WTC11 (cell line): ENCODE measurements at regions not wholly inside any gene's neighbourhood (a gene's known extent, or its start where the extent isn't known, plus 50 kb on each side); places are given as distances from the start of the nearest gene placed in this dataset.

Experiments
- CBFB ChIP-seq: sonication (generic); formaldehyde crosslinking; IDR thresholded peaks from 2 replicates; pipeline ENCODE4 v1.8.1; 2022; ENCODE audit warnings: mild to moderate bottlenecking, low read depth, missing genetic modification reagents
- ELF4 ChIP-seq: sonication (generic); formaldehyde crosslinking; IDR thresholded peaks from 2 replicates; pipeline ENCODE4 v1.8.1; 2022; ENCODE audit warnings: low read depth, mild to moderate bottlenecking, moderate library complexity, missing genetic modification reagents
- NR3C1 ChIP-seq: sonication (generic); formaldehyde crosslinking; conservative IDR thresholded peaks from 2 replicates; pipeline ENCODE4 v1.8.1; 2023; ENCODE audit warnings: low read depth, mild to moderate bottlenecking, missing genetic modification reagents
- TCF7 ChIP-seq: sonication (generic); formaldehyde crosslinking; IDR thresholded peaks from 2 replicates; pipeline ENCODE4 v1.8.0; 2022; ENCODE audit warnings: mild to moderate bottlenecking, low read depth, missing genetic modification reagents, moderate library complexity
- TEAD1 ChIP-seq: sonication (generic); formaldehyde crosslinking; IDR thresholded peaks from 2 replicates; pipeline ENCODE4 v1.8.0; 2022; ENCODE audit warnings: mild to moderate bottlenecking, missing genetic modification reagents
- TEAD4 ChIP-seq: sonication (generic); formaldehyde crosslinking; IDR thresholded peaks from 2 replicates; pipeline ENCODE4 v1.8.0; 2022; ENCODE audit warnings: mild to moderate bottlenecking, missing genetic modification reagents
- ZBTB21 ChIP-seq: sonication (generic); formaldehyde crosslinking; IDR thresholded peaks from 2 replicates; pipeline ENCODE4 v1.8.1; 2023; ENCODE audit warnings: mild to moderate bottlenecking, missing genetic modification reagents, borderline replicate concordance
- TF ChIP-seq, protein P1 (sequence below): fragments of 200-600 bp; IDR thresholded peaks from 2 replicates; pipeline ENCODE4 v1.8.0; 2022; ENCODE audit warnings: antibody characterized with exemption
- TF ChIP-seq, protein P2 (sequence below): sonication (generic); formaldehyde crosslinking; IDR thresholded peaks from 2 replicates; pipeline ENCODE4 v1.8.1; 2022; ENCODE audit warnings: low read depth, missing genetic modification reagents, borderline replicate concordance
- TF ChIP-seq, protein P3 (sequence below): sonication (generic); formaldehyde crosslinking; IDR thresholded peaks from 2 replicates; pipeline ENCODE4 v1.8.1; 2023; ENCODE audit warnings: mild to moderate bottlenecking, missing genetic modification reagents, moderate library complexity
- TF ChIP-seq, protein P4 (sequence below): sonication (generic); formaldehyde crosslinking; IDR thresholded peaks from 2 replicates; pipeline ENCODE4 v1.8.0; 2022; ENCODE audit warnings: mild to moderate bottlenecking, missing genetic modification reagents
- TF ChIP-seq, protein P5 (sequence below): sonication (generic); formaldehyde crosslinking; IDR thresholded peaks from 2 replicates; pipeline ENCODE4 v1.8.0; 2023; ENCODE audit warnings: missing genetic modification reagents
- TF ChIP-seq, protein P6 (sequence below): sonication (generic); formaldehyde crosslinking; IDR thresholded peaks from 2 replicates; pipeline ENCODE4 v1.8.0; 2022; ENCODE audit warnings: mild to moderate bottlenecking, missing genetic modification reagents

DNA sequence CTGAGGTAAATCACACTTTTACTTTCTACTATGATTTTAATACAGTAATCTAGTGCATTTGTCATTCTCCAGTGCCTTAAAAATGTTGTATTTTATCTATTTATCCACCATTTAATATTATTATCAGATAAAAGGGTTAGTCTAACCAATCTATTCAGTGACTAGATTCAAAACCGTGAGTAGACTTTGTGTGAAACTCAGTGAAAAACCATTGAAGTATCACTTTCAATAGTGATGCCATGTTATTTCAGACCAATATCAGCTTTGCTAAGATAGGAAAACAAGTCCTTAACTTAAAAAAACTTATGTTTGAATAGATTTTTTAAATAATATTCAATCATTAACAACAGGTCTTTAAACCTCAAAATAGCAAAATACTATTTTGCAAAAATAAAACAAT is 1628.7 kb downstream of the REEP3 start:
- no peak for TF ChIP-seq TEAD1 (CRISPR knock-in tag)
- TF ChIP-seq, protein P1, sequence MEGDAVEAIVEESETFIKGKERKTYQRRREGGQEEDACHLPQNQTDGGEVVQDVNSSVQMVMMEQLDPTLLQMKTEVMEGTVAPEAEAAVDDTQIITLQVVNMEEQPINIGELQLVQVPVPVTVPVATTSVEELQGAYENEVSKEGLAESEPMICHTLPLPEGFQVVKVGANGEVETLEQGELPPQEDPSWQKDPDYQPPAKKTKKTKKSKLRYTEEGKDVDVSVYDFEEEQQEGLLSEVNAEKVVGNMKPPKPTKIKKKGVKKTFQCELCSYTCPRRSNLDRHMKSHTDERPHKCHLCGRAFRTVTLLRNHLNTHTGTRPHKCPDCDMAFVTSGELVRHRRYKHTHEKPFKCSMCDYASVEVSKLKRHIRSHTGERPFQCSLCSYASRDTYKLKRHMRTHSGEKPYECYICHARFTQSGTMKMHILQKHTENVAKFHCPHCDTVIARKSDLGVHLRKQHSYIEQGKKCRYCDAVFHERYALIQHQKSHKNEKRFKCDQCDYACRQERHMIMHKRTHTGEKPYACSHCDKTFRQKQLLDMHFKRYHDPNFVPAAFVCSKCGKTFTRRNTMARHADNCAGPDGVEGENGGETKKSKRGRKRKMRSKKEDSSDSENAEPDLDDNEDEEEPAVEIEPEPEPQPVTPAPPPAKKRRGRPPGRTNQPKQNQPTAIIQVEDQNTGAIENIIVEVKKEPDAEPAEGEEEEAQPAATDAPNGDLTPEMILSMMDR, result no peak
- no peak for TF ChIP-seq ELF4
- no peak for TF ChIP-seq TEAD4
- no peak for TF ChIP-seq CBFB (CRISPR knock-in tag)
- no peak for TF ChIP-seq TCF7 (CRISPR knock-in tag)
- no peak for TF ChIP-seq ZBTB21 (CRISPR knock-in tag)
- TF ChIP-seq NR3C1 (CRISPR knock-in tag), result no peak
- TF ChIP-seq, protein P2, sequence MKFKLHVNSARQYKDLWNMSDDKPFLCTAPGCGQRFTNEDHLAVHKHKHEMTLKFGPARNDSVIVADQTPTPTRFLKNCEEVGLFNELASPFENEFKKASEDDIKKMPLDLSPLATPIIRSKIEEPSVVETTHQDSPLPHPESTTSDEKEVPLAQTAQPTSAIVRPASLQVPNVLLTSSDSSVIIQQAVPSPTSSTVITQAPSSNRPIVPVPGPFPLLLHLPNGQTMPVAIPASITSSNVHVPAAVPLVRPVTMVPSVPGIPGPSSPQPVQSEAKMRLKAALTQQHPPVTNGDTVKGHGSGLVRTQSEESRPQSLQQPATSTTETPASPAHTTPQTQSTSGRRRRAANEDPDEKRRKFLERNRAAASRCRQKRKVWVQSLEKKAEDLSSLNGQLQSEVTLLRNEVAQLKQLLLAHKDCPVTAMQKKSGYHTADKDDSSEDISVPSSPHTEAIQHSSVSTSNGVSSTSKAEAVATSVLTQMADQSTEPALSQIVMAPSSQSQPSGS (CRISPR knock-in tag), result no peak
- TF ChIP-seq, protein P3, sequence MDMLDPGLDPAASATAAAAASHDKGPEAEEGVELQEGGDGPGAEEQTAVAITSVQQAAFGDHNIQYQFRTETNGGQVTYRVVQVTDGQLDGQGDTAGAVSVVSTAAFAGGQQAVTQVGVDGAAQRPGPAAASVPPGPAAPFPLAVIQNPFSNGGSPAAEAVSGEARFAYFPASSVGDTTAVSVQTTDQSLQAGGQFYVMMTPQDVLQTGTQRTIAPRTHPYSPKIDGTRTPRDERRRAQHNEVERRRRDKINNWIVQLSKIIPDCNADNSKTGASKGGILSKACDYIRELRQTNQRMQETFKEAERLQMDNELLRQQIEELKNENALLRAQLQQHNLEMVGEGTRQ, result no peak
- TF ChIP-seq, protein P4, sequence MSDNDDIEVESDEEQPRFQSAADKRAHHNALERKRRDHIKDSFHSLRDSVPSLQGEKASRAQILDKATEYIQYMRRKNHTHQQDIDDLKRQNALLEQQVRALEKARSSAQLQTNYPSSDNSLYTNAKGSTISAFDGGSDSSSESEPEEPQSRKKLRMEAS (CRISPR knock-in tag), result no peak
- TF ChIP-seq, protein P5, sequence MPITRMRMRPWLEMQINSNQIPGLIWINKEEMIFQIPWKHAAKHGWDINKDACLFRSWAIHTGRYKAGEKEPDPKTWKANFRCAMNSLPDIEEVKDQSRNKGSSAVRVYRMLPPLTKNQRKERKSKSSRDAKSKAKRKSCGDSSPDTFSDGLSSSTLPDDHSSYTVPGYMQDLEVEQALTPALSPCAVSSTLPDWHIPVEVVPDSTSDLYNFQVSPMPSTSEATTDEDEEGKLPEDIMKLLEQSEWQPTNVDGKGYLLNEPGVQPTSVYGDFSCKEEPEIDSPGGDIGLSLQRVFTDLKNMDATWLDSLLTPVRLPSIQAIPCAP (CRISPR knock-in tag), result no peak
- TF ChIP-seq, protein P6, sequence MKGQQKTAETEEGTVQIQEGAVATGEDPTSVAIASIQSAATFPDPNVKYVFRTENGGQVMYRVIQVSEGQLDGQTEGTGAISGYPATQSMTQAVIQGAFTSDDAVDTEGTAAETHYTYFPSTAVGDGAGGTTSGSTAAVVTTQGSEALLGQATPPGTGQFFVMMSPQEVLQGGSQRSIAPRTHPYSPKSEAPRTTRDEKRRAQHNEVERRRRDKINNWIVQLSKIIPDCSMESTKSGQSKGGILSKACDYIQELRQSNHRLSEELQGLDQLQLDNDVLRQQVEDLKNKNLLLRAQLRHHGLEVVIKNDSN (CRISPR knock-in tag), result no peak
